HEK293T (cell line): ENCODE measurements at regions not wholly inside any gene's neighbourhood (a gene's known extent, or its start where the extent isn't known, plus 50 kb on each side); places are given as distances from the start of the nearest gene placed in this dataset.

ENCODE experiments used
- ARNT ChIP-seq: fragments of 450-650 bp; IDR thresholded peaks from 2 replicates; pipeline ENCODE4 v1.6.1; 2017; ENCODE audit warnings: mild to moderate bottlenecking
- ELF4 ChIP-seq: fragments of 450-650 bp; IDR thresholded peaks from 2 replicates; pipeline ENCODE4 v1.6.1; 2017; ENCODE audit warnings: antibody characterized with exemption
- FOXA1 ChIP-seq: fragments of 450-650 bp; IDR thresholded peaks from 2 replicates; pipeline ENCODE4 v1.6.1; 2016; ENCODE audit warnings: mild to moderate bottlenecking
- FOXK2 ChIP-seq: fragments of 450-650 bp; IDR thresholded peaks from 2 replicates; pipeline ENCODE4 v1.6.1; 2016; ENCODE audit warnings: mild to moderate bottlenecking
- FOXM1 ChIP-seq: fragments of 450-650 bp; IDR thresholded peaks from 2 replicates; pipeline ENCODE4 v1.6.1; 2017; ENCODE audit warnings: mild to moderate bottlenecking, borderline replicate concordance
- HDGF ChIP-seq: fragments of 450-650 bp; IDR thresholded peaks from 2 replicates; pipeline ENCODE4 v1.6.1; 2017; ENCODE audit warnings: antibody characterized with exemption, borderline replicate concordance
- NFRKB ChIP-seq: fragments of 450-650 bp; IDR thresholded peaks from 2 replicates; pipeline ENCODE4 v1.6.1; 2016; ENCODE audit warnings: mild to moderate bottlenecking, moderate library complexity
- PKNOX1 ChIP-seq: fragments of 450-650 bp; IDR thresholded peaks from 2 replicates; pipeline ENCODE4 v1.6.1; 2016
- SP1 ChIP-seq: fragments of 450-650 bp; IDR thresholded peaks from 2 replicates; pipeline ENCODE4 v1.6.1; 2017
- SUZ12 ChIP-seq: fragments of 450-650 bp; IDR thresholded peaks from 2 replicates; pipeline ENCODE4 v1.6.1; 2016; ENCODE audit warnings: mild to moderate bottlenecking
- TARDBP ChIP-seq: fragments of 450-650 bp; IDR thresholded peaks from 2 replicates; pipeline ENCODE4 v1.6.1; 2016

GRCh38 chr6:95293257-95293656 lies 284.1 kb upstream of the MANEA start:
- TF ChIP-seq FOXK2 = no peak
- TF ChIP-seq SP1 = no peak
- TF ChIP-seq FOXA1 = no peak
- TF ChIP-seq ARNT = no peak
- TF ChIP-seq FOXM1 = no peak
- TF ChIP-seq HDGF = no peak
- TF ChIP-seq NFRKB = no peak
- no peak for TF ChIP-seq PKNOX1
- no peak for TF ChIP-seq TARDBP
- TF ChIP-seq SUZ12 = no peak
- TF ChIP-seq ELF4 = no peak
